ENCODE measurements at regions not wholly inside any gene's neighbourhood (a gene's known extent, or its start where the extent isn't known, plus 50 kb on each side); places are given as distances from the start of the nearest gene placed in this dataset.
"Not testable (repeated sequence)": the region's sequence is repeated elsewhere in the genome, so short reads cannot be mapped to it uniquely, and the experiment has no call there.

DNA sequence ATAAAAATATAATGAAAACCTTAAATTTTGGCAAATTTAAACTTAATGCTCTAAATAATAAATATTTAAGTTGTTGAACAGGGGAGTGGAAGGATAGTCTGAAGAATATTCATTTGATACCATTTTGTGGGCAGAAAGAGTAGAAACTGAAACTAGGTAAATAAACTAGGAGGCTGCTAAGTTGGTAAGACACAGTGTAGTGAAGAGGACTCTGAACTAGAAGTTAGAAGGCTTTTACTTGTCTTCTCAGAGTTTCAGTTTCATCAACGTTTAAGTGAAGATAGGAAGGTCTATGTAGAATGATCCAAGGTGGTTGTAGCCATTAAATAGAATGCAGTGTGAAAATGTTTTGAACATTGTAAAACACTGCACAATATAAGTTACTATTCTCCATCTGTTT is 516.9 kb downstream of the AMY1C start:
- intact Hi-C loops (cut with DNase I; ENCODE audit: low total_unique reads), result no loop called here
- ATAC-seq (no peak), DNase-seq (no peak)
- no peak overlapping the region for H3K27ac ChIP-seq
- TF ChIP-seq POLR2A (IDR thresholded peaks at IDR 0.05), result no peak
- TF ChIP-seq, protein P1, sequence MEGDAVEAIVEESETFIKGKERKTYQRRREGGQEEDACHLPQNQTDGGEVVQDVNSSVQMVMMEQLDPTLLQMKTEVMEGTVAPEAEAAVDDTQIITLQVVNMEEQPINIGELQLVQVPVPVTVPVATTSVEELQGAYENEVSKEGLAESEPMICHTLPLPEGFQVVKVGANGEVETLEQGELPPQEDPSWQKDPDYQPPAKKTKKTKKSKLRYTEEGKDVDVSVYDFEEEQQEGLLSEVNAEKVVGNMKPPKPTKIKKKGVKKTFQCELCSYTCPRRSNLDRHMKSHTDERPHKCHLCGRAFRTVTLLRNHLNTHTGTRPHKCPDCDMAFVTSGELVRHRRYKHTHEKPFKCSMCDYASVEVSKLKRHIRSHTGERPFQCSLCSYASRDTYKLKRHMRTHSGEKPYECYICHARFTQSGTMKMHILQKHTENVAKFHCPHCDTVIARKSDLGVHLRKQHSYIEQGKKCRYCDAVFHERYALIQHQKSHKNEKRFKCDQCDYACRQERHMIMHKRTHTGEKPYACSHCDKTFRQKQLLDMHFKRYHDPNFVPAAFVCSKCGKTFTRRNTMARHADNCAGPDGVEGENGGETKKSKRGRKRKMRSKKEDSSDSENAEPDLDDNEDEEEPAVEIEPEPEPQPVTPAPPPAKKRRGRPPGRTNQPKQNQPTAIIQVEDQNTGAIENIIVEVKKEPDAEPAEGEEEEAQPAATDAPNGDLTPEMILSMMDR (IDR thresholded peaks at IDR 0.05 in 4 of 5, conservative IDR thresholded peaks at IDR 0.05 in 1 of 5), result no peak
- in situ Hi-C loops (cut with MboI; ENCODE audit: low sequenced_read_pairs in 4 of 4), result no loop called here
- H3K4me1 ChIP-seq, result no peaks in the 10 kb centered on the region
- H3K36me3 ChIP-seq, result no peaks in the 10 kb centered on the region
- H3K9me3 ChIP-seq, result no peaks in the 10 kb centered on the region
- no peak overlapping the region for H3K4me3 ChIP-seq
- H3K27me3 ChIP-seq, result no peaks in the 10 kb centered on the region

GRCh38 chr1:104288322-104288721 is 538.6 kb downstream of the AMY1C start:
- H3K36me3 ChIP-seq; DNase-seq; H3K4me1 ChIP-seq; ATAC-seq; H3K27ac ChIP-seq; in situ Hi-C loops (cut with MboI; ENCODE audit: low sequenced_read_pairs in 4 of 4); H3K9me3 ChIP-seq; intact Hi-C loops (cut with DNase I; ENCODE audit: low total_unique reads); H3K27me3 ChIP-seq; H3K4me3 ChIP-seq: not testable (repeated sequence)

- no peak for TF ChIP-seq POLR2A (IDR thresholded peaks at IDR 0.05)
- TF ChIP-seq, protein P1 (IDR thresholded peaks at IDR 0.05 in 4 of 5, conservative IDR thresholded peaks at IDR 0.05 in 1 of 5), result no peak
- no peak overlapping the region for H3K27ac ChIP-seq
- no peaks in the 10 kb centered on the region for H3K27me3 ChIP-seq
- DNase-seq (no peak), ATAC-seq (no peak)
- H3K4me3 ChIP-seq, result no peak overlapping the region
- in situ Hi-C loops (cut with MboI; ENCODE audit: low sequenced_read_pairs in 4 of 4) (no loop called here), intact Hi-C loops (cut with DNase I; ENCODE audit: low total_unique reads) (no loop called here)
- no peaks in the 10 kb centered on the region for H3K9me3 ChIP-seq
- no peaks in the 10 kb centered on the region for H3K36me3 ChIP-seq
- no peaks in the 10 kb centered on the region for H3K4me1 ChIP-seq
Measured at GRCh38 chr1:104291156-104291555, 541.5 kb downstream of the AMY1C start.

GRCh38 chr1:104294259-104294658 is 544.6 kb downstream of the AMY1C start:
- H3K4me3 ChIP-seq, result no peak overlapping the region
- H3K4me1 ChIP-seq, result no peaks in the 10 kb centered on the region
- in situ Hi-C loops (cut with MboI; ENCODE audit: low sequenced_read_pairs in 4 of 4) (no loop called here), intact Hi-C loops (cut with DNase I; ENCODE audit: low total_unique reads) (no loop called here)
- DNase-seq, result no peak
- H3K9me3 ChIP-seq, result no peaks in the 10 kb centered on the region
- no peak for ATAC-seq
- no peak overlapping the region for H3K27ac ChIP-seq
- H3K36me3 ChIP-seq, result no peaks in the 10 kb centered on the region
- TF ChIP-seq, protein P1 (IDR thresholded peaks at IDR 0.05 in 4 of 5, conservative IDR thresholded peaks at IDR 0.05 in 1 of 5), result no peak
- no peak for TF ChIP-seq POLR2A (IDR thresholded peaks at IDR 0.05)
- no peaks in the 10 kb centered on the region for H3K27me3 ChIP-seq

DNA sequence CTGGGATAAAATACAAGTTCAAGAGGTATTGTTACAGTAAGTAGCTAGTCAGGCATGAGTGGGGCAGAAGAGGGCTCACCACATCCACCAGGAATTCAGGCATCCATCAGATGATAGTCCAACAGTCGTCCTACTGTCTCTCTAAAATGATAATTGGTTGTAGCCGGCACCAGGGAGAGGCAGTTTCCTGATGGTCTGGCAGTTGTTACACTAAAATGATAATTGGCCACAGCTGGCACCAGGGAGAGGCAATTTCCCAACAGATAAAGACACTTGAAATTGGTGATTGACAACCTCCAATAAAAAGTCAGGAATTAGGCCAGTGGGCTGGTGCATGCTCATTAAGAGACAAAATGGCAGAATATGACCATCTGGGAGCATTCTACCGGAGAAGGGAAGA is 545.8 kb downstream of the AMY1C start:
- DNase-seq (no peak), ATAC-seq (no peak)
- TF ChIP-seq POLR2A (IDR thresholded peaks at IDR 0.05), result no peak
- TF ChIP-seq, protein P1 (IDR thresholded peaks at IDR 0.05 in 4 of 5, conservative IDR thresholded peaks at IDR 0.05 in 1 of 5), result no peak
- intact Hi-C loops (cut with DNase I; ENCODE audit: low total_unique reads) (no loop called here), in situ Hi-C loops (cut with MboI; ENCODE audit: low sequenced_read_pairs in 4 of 4) (no loop called here)
- no peaks in the 10 kb centered on the region for H3K27me3 ChIP-seq
- no peak overlapping the region for H3K27ac ChIP-seq
- H3K4me3 ChIP-seq, result no peak overlapping the region
- H3K36me3 ChIP-seq, result no peaks in the 10 kb centered on the region
- no peaks in the 10 kb centered on the region for H3K4me1 ChIP-seq
- no peaks in the 10 kb centered on the region for H3K9me3 ChIP-seq
